ENCODE measurements at regions not wholly inside any gene's neighbourhood (a gene's known extent, or its start where the extent isn't known, plus 50 kb on each side); places are given as distances from the start of the nearest gene placed in this dataset.

- Histone ChIP-seq H3K27me3 (no peaks in the 10 kb centered on the region), H3K27ac (no peak overlapping the region), H3K9me3 (no peaks in the 10 kb centered on the region), H3K9ac (ENCODE audit: low read depth in 2 of 2, low read length in 2 of 2) (no peak overlapping the region), H3K36me3 (no peaks in the 10 kb centered on the region), H3K4me3 (no peak overlapping the region), H3K4me1 (no peaks in the 10 kb centered on the region)
- DNase-seq, result no peak
- TF ChIP-seq, protein P1, sequence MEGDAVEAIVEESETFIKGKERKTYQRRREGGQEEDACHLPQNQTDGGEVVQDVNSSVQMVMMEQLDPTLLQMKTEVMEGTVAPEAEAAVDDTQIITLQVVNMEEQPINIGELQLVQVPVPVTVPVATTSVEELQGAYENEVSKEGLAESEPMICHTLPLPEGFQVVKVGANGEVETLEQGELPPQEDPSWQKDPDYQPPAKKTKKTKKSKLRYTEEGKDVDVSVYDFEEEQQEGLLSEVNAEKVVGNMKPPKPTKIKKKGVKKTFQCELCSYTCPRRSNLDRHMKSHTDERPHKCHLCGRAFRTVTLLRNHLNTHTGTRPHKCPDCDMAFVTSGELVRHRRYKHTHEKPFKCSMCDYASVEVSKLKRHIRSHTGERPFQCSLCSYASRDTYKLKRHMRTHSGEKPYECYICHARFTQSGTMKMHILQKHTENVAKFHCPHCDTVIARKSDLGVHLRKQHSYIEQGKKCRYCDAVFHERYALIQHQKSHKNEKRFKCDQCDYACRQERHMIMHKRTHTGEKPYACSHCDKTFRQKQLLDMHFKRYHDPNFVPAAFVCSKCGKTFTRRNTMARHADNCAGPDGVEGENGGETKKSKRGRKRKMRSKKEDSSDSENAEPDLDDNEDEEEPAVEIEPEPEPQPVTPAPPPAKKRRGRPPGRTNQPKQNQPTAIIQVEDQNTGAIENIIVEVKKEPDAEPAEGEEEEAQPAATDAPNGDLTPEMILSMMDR (IDR thresholded peaks at IDR 0.05), result no peak
- intact Hi-C loops (cut with DNase I), result no loop called here
Observed at GRCh38 chr19:30154410-30154809, 212.4 kb downstream of the URI1 start.

GRCh38 chr19:30155381-30156200 lies 213.6 kb downstream of the URI1 start:
- H3K27me3 ChIP-seq, result no peaks in the 10 kb centered on the region
- intact Hi-C loops (cut with DNase I), result no loop called here
- H3K36me3 ChIP-seq, result no peaks in the 10 kb centered on the region
- no peak overlapping the region for H3K9ac ChIP-seq (ENCODE audit: low read depth in 2 of 2, low read length in 2 of 2)
- no peak overlapping the region for H3K27ac ChIP-seq
- no peak overlapping the region for H3K4me3 ChIP-seq
- no peaks in the 10 kb centered on the region for H3K4me1 ChIP-seq
- TF ChIP-seq, protein P1 (IDR thresholded peaks at IDR 0.05), result no peak
- no peak for DNase-seq
- no peaks in the 10 kb centered on the region for H3K9me3 ChIP-seq

GRCh38 chr19:30156646-30157045 lies 214.6 kb downstream of the URI1 start:
- no peaks in the 10 kb centered on the region for H3K4me1 ChIP-seq
- H3K27ac ChIP-seq, result no peak overlapping the region
- H3K4me3 ChIP-seq, result no peak overlapping the region
- DNase-seq, result no peak
- H3K27me3 ChIP-seq, result no peaks in the 10 kb centered on the region
- no peaks in the 10 kb centered on the region for H3K36me3 ChIP-seq
- TF ChIP-seq, protein P1 (IDR thresholded peaks at IDR 0.05), result no peak
- H3K9me3 ChIP-seq, result no peaks in the 10 kb centered on the region
- H3K9ac ChIP-seq (ENCODE audit: low read depth in 2 of 2, low read length in 2 of 2), result no peak overlapping the region
- intact Hi-C loops (cut with DNase I), result no loop called here

GRCh38 chr19:30158067-30158892 lies 213.9 kb upstream of the ZNF536 start:
- Histone ChIP-seq H3K36me3 (no peaks in the 10 kb centered on the region), H3K9me3 (no peaks in the 10 kb centered on the region), H3K27ac (no peak overlapping the region), H3K4me1 (no peaks in the 10 kb centered on the region), H3K27me3 (no peaks in the 10 kb centered on the region), H3K4me3 (no peak overlapping the region), H3K9ac (ENCODE audit: low read depth in 2 of 2, low read length in 2 of 2) (no peak overlapping the region)
- TF ChIP-seq, protein P1 (IDR thresholded peaks at IDR 0.05), result no peak
- intact Hi-C loops (cut with DNase I), result no loop called here
- DNase-seq, result no peak

DNA sequence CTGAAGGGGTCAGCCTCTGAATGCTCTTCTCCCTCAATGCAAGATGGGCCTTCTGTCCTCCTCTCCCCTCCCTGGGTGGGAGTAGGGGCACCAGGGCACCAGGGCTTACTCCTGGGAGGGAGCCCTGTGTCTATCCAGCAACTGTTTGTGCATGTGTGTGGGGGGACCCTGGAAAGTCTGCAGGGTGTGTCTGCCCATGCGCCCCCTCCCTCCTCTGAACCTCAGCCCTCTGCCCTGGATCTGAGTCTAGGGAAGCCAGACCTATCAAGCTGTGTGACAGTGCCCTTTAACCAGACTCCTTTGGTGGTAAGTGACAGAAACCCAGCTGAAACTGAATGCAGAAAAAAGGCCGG lies 213.3 kb upstream of the ZNF536 start:
- TF ChIP-seq, protein P1 (IDR thresholded peaks at IDR 0.05), result no peak
- H3K27ac ChIP-seq, result no peak overlapping the region
- no peaks in the 10 kb centered on the region for H3K4me1 ChIP-seq
- H3K27me3 ChIP-seq, result no peaks in the 10 kb centered on the region
- no peaks in the 10 kb centered on the region for H3K9me3 ChIP-seq
- H3K9ac ChIP-seq (ENCODE audit: low read depth in 2 of 2, low read length in 2 of 2), result no peak overlapping the region
- H3K4me3 ChIP-seq, result no peak overlapping the region
- DNase-seq, result no peak
- no peaks in the 10 kb centered on the region for H3K36me3 ChIP-seq
- intact Hi-C loops (cut with DNase I), result no loop called here
